HG03442 (cell line): ENCODE measurements at regions not wholly inside any gene's neighbourhood (a gene's known extent, or its start where the extent isn't known, plus 50 kb on each side); places are given as distances from the start of the nearest gene placed in this dataset.

Experiments
- ATAC-seq: cut with Tn5 transposase; IDR thresholded peaks from one replicate; pipeline ENCODE4 v1.9.1; 2021; ENCODE audit warnings: mild to moderate bottlenecking, moderate library complexity; ENCODE audit not compliant: unreplicated experiment

GRCh38 chr1:216827251-216827650 lies 104.0 kb upstream of the ESRRG start:
- ATAC-seq: no peak

- no peak for ATAC-seq
Observed at GRCh38 chr1:216826646-216827045, 103.4 kb upstream of the ESRRG start.

- no peak for ATAC-seq
Observed at GRCh38 chr1:216826214-216826613, 103.0 kb upstream of the ESRRG start.

DNA sequence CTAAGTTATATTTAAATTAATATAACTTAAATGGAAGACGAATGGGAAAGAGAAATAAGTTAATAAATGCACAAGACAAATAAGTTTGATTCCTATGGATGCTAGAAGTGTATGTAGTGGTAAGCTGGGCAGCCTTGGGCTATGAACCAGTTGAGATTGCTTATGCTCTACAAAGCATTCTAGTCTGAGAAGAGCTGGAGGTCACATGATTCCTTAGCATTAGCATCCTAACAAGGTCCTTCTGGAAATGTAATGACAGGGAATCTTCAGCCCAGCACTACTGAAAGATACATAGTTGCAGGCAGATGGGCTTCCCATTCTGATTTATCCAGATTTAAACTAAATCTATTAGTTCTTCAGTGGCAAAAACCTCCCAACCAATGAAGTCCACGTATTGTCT lies 102.3 kb upstream of the ESRRG start:
- ATAC-seq: no peak

- no peak for ATAC-seq
Observed at GRCh38 chr1:216824511-216824910, 101.3 kb upstream of the ESRRG start.

- no peak for ATAC-seq
Observed at GRCh38 chr1:216823731-216824130, 100.5 kb upstream of the ESRRG start.

DNA sequence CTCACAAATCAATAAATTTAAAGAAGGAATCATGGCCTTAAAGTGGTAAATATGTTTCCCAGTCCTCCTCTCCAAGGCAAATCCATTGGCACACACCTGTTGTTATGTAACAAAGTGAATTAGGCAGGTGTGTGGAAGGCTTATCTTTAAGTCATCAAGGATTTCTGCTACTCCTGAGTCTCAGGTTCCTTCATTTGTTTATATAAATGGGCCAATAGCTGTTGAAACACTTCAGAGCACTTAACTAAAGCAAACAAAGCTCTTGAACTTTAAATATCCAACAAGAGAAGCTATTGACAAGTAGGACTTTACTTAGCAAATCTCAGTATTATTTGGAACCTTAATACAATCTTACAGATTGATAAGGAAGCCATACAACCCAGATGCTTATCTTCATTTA lies 99.3 kb upstream of the ESRRG start:
- ATAC-seq: no peak

DNA sequence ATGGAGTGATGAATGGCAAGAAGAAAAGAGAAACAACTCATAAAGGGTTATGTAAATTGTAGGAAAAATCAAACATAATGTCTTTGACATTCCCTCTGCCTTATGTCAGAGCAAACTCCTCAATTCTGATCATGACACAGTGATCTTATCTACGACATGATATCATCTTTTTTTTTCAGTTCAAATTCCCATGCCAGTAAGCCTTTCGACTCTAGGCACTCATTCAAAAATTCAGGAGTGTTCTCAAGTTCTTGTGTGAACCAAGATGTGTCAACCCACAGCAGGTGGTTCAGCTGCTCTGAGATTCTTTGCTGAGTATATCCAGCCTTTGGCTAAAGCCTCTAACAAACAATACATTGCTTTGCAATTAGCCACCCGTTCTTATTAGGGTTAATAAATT lies 97.1 kb upstream of the ESRRG start:
- ATAC-seq: no peak

DNA sequence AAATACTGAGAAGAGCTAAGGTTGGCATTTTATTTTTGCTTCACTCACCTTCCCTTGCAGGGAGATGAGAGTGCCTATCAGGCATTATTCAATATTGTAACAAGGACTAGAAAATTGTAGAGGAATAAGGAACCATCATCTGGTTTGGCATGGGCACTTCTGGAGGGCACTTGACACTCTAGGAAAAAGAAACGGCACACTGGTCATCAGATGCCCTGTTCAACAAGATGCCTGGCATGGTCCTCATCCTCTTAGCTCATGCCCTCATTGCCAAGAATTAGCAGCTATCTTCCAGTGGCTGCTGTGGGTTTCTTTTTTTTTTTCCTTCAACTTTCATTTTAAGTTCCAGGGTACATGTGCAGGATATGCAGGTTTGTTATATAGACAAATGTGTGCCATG lies 95.1 kb upstream of the ESRRG start:
- no peak for ATAC-seq

GRCh38 chr1:216815260-216816131 lies 92.3 kb upstream of the ESRRG start:
- no peak for ATAC-seq

DNA sequence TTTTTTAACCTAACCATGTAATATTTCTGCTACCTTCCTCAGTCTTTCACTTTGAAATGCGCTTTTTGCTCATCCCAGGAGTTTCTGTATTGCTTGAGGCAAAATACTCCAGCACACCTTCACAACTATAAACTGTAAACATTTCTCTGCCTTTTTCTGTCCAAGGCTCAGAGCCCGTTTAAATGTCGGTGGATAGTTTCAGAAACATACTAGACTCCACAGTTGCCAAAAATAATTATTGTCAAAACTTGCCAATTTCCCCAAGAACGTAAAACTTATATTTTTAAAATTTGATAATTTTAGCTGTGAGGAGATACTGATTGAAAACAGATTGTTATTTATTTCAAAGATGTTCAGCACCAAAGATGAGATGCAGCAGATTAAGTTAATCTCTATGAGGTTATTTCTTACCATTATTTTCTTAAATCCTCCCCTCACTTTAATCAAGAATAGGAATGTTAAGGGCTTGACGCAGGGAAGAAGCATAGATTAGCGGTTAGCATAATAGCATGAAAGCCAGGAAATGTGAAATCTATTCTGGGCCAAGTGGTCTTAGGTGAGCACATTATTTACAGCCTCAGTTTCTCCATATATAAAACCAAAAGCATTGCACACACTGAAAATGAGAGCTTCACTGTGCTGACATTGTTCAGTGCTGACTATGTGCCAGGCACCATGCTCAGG lies 91.5 kb upstream of the ESRRG start:
- ATAC-seq: no peak

- no peak for ATAC-seq
Observed at GRCh38 chr1:216812966-216813365, 89.7 kb upstream of the ESRRG start.

- no peak for ATAC-seq
Observed at GRCh38 chr1:216809649-216810048, 86.4 kb upstream of the ESRRG start.

DNA sequence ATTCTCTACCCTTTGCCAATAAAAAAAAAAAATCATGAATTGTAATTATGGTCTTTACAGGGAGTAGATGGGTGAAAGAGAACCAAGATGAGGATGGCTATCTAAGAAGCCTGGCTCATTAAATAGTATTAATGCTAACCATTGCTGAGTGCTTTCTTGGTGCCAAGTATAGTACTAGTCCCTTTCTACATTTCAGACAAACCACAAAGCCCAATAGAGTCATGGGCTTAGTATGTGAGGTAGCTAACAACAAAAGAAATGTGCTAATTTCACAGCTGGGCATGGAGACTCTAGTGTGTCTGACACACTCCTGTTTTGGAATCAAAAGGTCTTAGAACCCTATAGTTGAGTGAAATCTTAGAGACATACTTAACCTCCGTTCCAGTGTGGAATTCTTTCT lies 84.5 kb upstream of the ESRRG start:
- no peak for ATAC-seq

GRCh38 chr1:216805953-216806352 lies 82.7 kb upstream of the ESRRG start:
- ATAC-seq: no peak

DNA sequence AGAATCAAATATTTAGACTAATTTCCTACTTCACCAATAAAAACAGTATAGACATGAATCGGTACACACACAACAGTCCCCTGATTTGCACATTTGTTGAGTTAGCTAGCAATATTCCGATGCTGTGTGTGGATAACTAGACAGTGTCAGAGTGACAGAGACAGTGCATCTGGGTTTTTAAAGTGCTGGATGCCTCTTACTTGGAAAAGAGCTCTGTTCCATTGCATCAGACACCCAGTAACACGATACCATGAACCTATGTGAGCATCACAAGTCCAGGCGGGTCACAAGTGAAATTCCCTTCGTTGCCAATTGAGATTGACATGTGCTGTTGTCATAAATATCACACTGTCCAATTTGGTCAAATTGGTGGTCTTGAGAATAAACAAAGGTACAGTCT lies 82.0 kb upstream of the ESRRG start:
- no peak for ATAC-seq

GRCh38 chr1:216804111-216804510 lies 80.9 kb upstream of the ESRRG start:
- no peak for ATAC-seq

DNA sequence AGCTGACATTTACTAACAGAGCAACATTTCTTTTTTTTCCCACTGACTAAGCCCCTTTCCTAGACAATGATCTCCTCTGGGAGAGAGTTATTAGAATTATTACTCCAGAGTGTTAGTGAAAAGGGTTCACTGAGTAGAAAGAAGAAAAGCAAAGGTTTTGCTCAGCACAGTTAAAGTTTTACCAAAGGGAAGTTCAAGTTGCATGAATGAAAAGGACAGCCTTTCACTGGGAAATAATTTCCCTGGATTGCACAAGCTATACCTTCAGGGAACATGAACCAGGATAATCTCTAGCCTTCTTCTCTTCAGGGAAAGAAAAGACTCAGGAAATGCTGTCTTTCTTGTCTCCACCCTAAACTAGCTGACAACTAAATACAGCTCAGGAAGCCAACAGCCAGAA lies 71.4 kb upstream of the ESRRG start:
- ATAC-seq: no peak

DNA sequence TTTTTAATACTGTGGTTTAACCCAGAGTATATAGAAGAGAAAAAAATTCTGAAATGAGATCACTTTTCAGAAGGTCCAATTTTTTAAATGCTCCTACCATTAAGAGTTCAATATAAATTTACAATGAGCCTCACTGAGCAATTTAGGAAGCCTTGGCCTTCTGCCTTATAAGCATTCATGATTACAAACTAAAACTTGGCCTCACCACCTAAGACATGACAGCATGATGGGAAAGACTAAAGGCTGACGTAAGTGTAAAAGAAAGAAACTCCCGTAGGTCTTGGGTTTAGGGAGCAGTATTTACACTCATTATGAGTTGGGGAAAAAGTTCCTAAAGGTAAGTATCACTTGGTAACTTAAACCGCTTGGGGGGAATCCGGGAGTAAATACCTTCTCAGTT lies 70.7 kb upstream of the ESRRG start:
- ATAC-seq: no peak

DNA sequence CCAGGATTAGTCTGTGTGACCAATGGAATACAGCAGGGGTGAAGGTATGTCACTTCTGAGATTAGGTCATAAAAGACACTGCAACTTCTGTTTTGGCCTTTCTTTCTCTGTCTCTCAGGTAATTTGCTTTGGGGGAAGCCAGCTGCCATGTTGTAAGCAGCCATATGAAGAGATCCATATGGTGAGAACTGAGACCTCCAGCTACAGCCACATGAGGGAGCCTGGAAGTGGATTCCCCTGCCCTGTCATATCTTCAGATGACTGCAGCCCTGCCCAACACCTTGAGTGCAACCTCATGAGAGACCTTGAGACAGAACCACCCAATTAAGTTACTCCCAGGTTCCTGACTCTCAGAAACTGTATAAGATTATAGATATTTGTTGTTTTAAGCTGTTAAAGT lies 70.1 kb upstream of the ESRRG start:
- ATAC-seq: no peak

GRCh38 chr1:216788671-216789070 lies 65.4 kb upstream of the ESRRG start:
- no peak for ATAC-seq

GRCh38 chr1:216785737-216786136 lies 62.5 kb upstream of the ESRRG start:
- no peak for ATAC-seq
